ENCODE measurements at regions not wholly inside any gene's neighbourhood (a gene's known extent, or its start where the extent isn't known, plus 50 kb on each side); places are given as distances from the start of the nearest gene placed in this dataset.

- no peaks in the 10 kb centered on the region for H3K4me1 ChIP-seq (ENCODE audit: insufficient read depth, low read length, severe bottlenecking)
- H2AFZ ChIP-seq (ENCODE audit: low read length) = no peak overlapping the region
- no peaks in the 10 kb centered on the region for H3K27me3 ChIP-seq (ENCODE audit: insufficient read depth, low read length)
- H3K9me3 ChIP-seq (ENCODE audit: low read length) = 0 out of 2 replicates have a peak, but pooled peaks cover 3% of the 10 kb centered on the region
- H3K9ac ChIP-seq (ENCODE audit: low read length) = no peak overlapping the region
- H3K36me3 ChIP-seq (ENCODE audit: insufficient read depth, low read length) = no peaks in the 10 kb centered on the region
- H3K4me3 ChIP-seq (ENCODE audit: low read depth, low read length, poor library complexity, severe bottlenecking) = no peak overlapping the region
- no peak overlapping the region for H3K4me2 ChIP-seq (ENCODE audit: low read length)
- no peak for TF ChIP-seq EZH2 (IDR thresholded peaks at IDR 0.05; ENCODE audit: borderline replicate concordance, low read length)
- no peak for TF ChIP-seq CTCF (IDR thresholded peaks at IDR 0.05; ENCODE audit: low read length)
- H4K20me1 ChIP-seq (ENCODE audit: insufficient read depth, low read length) = no peaks in the 10 kb centered on the region
- no peaks in the 10 kb centered on the region for H3K79me2 ChIP-seq (ENCODE audit: insufficient read depth, low read length)
- H3F3A ChIP-seq (ENCODE audit: insufficient read depth, low read length) = no peaks in the 10 kb centered on the region
- no peaks in the 10 kb centered on the region for H3K9me2 ChIP-seq (ENCODE audit: low read depth, low read length)
- H3K27ac ChIP-seq (ENCODE audit: low read depth, low read length, poor library complexity, severe bottlenecking) = no peak overlapping the region
Observed at GRCh38 chr3:154979331-154979730, 100.8 kb upstream of the MME start.

GRCh38 chr3:154977666-154978065 is 102.5 kb upstream of the MME start:
- no peaks in the 10 kb centered on the region for H3K9me2 ChIP-seq (ENCODE audit: low read depth, low read length)
- no peaks in the 10 kb centered on the region for H4K20me1 ChIP-seq (ENCODE audit: insufficient read depth, low read length)
- no peaks in the 10 kb centered on the region for H3K79me2 ChIP-seq (ENCODE audit: insufficient read depth, low read length)
- no peak overlapping the region for H3K9ac ChIP-seq (ENCODE audit: low read length)
- H3K4me3 ChIP-seq (ENCODE audit: low read depth, low read length, poor library complexity, severe bottlenecking) = no peak overlapping the region
- H3K27me3 ChIP-seq (ENCODE audit: insufficient read depth, low read length) = no peaks in the 10 kb centered on the region
- no peak overlapping the region for H3K4me2 ChIP-seq (ENCODE audit: low read length)
- H3K9me3 ChIP-seq (ENCODE audit: low read length) = 0 out of 2 replicates have a peak, but pooled peaks cover 3% of the 10 kb centered on the region
- no peaks in the 10 kb centered on the region for H3K36me3 ChIP-seq (ENCODE audit: insufficient read depth, low read length)
- H2AFZ ChIP-seq (ENCODE audit: low read length) = no peak overlapping the region
- H3K4me1 ChIP-seq (ENCODE audit: insufficient read depth, low read length, severe bottlenecking) = no peaks in the 10 kb centered on the region
- H3F3A ChIP-seq (ENCODE audit: insufficient read depth, low read length) = no peaks in the 10 kb centered on the region
- TF ChIP-seq CTCF (IDR thresholded peaks at IDR 0.05; ENCODE audit: low read length) = no peak
- no peak for TF ChIP-seq EZH2 (IDR thresholded peaks at IDR 0.05; ENCODE audit: borderline replicate concordance, low read length)
- no peak overlapping the region for H3K27ac ChIP-seq (ENCODE audit: low read depth, low read length, poor library complexity, severe bottlenecking)

GRCh38 chr3:154976072-154976983 is 103.8 kb upstream of the MME start:
- H3K27ac ChIP-seq (ENCODE audit: low read depth, low read length, poor library complexity, severe bottlenecking) = no peak overlapping the region
- H3K4me1 ChIP-seq (ENCODE audit: insufficient read depth, low read length, severe bottlenecking) = no peaks in the 10 kb centered on the region
- H3K27me3 ChIP-seq (ENCODE audit: insufficient read depth, low read length) = no peaks in the 10 kb centered on the region
- no peak overlapping the region for H3K4me2 ChIP-seq (ENCODE audit: low read length)
- no peaks in the 10 kb centered on the region for H3K9me2 ChIP-seq (ENCODE audit: low read depth, low read length)
- H3K9ac ChIP-seq (ENCODE audit: low read length) = no peak overlapping the region
- no peaks in the 10 kb centered on the region for H4K20me1 ChIP-seq (ENCODE audit: insufficient read depth, low read length)
- no peak overlapping the region for H3K4me3 ChIP-seq (ENCODE audit: low read depth, low read length, poor library complexity, severe bottlenecking)
- no peaks in the 10 kb centered on the region for H3K36me3 ChIP-seq (ENCODE audit: insufficient read depth, low read length)
- no peaks in the 10 kb centered on the region for H3K79me2 ChIP-seq (ENCODE audit: insufficient read depth, low read length)
- H3K9me3 ChIP-seq (ENCODE audit: low read length) = no peaks in the 10 kb centered on the region
- no peaks in the 10 kb centered on the region for H3F3A ChIP-seq (ENCODE audit: insufficient read depth, low read length)
- TF ChIP-seq CTCF (IDR thresholded peaks at IDR 0.05; ENCODE audit: low read length) = no peak
- no peak for TF ChIP-seq EZH2 (IDR thresholded peaks at IDR 0.05; ENCODE audit: borderline replicate concordance, low read length)
- no peak overlapping the region for H2AFZ ChIP-seq (ENCODE audit: low read length)

All from OCI-LY1 (cell line).